Mesothelial cell of epicardium (in vitro differentiated cells): ENCODE measurements at regions not wholly inside any gene's neighbourhood (a gene's known extent, or its start where the extent isn't known, plus 50 kb on each side); places are given as distances from the start of the nearest gene placed in this dataset.

ENCODE experiments used
- DNase-seq, 2 experiments: peaks; one replicate each; pipeline ENCODE4 v3.0.0; 2021; ENCODE audit warnings: low spot score in 2 of 2; ENCODE audit not compliant: unreplicated experiment in 2 of 2
- H3K27ac Mint-ChIP-seq: 2 replicates; pipeline ENCODE4 v1.8.0; 2021; ENCODE audit warnings: mixed read lengths
- H3K27me3 Mint-ChIP-seq: 2 replicates; pipeline ENCODE4 v1.8.0; 2021; ENCODE audit warnings: low read depth, mixed read lengths
- H3K36me3 Mint-ChIP-seq: 2 replicates; pipeline ENCODE4 v1.8.0; 2021; ENCODE audit warnings: mixed read lengths
- H3K4me1 Mint-ChIP-seq: 2 replicates; pipeline ENCODE4 v1.8.0; 2021; ENCODE audit warnings: mixed read lengths
- H3K4me3 Mint-ChIP-seq: 2 replicates; pipeline ENCODE4 v1.8.0; 2021; ENCODE audit warnings: mild to moderate bottlenecking, moderate library complexity, mixed read lengths
- H3K9me3 Mint-ChIP-seq: 2 replicates; pipeline ENCODE4 v1.8.0; 2021; ENCODE audit warnings: mixed read lengths
- CTCF ChIP-seq: fragments of 200-600 bp; sonication (generic); IDR thresholded peaks from one replicate; pipeline ENCODE4 v1.5.0; 2021; ENCODE audit warnings: antibody characterized with exemption; ENCODE audit not compliant: unreplicated experiment

DNA sequence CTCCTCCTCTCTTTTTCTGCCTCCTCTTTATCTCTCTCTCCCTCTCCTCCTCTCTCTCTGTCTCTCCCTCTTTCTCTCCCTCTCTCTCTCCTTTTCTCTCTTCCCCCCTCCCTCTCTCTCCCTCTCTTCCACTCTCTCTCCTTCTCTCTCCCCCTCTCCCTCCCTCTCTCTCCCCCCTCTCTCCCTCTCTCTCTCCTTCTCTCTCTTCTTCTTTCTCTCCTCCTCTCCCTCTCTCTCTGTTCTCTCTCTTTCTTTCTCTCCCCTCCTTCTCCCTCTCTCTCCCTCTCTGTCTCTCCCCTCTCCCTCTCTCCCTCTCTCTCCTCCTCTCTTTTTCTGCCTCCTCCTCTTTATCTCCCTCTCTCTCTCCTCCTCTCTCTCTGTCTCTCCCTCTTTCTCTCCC lies 197.4 kb downstream of the UQCRFS1 start:
- DNase-seq: no peak
- H3K4me3 Mint-ChIP-seq: no peak overlapping the region
- H3K9me3 Mint-ChIP-seq: no peaks in the 10 kb centered on the region
- no peaks in the 10 kb centered on the region for H3K36me3 Mint-ChIP-seq
- H3K4me1 Mint-ChIP-seq: no peaks in the 10 kb centered on the region
- H3K27me3 Mint-ChIP-seq: peaks cover 49% of the 10 kb centered on the region
- H3K27ac Mint-ChIP-seq: no peak overlapping the region
- no peak for TF ChIP-seq CTCF

GRCh38 chr19:29014857-29015436 lies 198.0 kb downstream of the UQCRFS1 start:
- H3K27me3 Mint-ChIP-seq: peaks cover 49% of the 10 kb centered on the region
- no peaks in the 10 kb centered on the region for H3K9me3 Mint-ChIP-seq
- no peak for DNase-seq
- H3K27ac Mint-ChIP-seq: no peak overlapping the region
- TF ChIP-seq CTCF: no peak
- no peaks in the 10 kb centered on the region for H3K4me1 Mint-ChIP-seq
- H3K4me3 Mint-ChIP-seq: no peak overlapping the region
- H3K36me3 Mint-ChIP-seq: no peaks in the 10 kb centered on the region

GRCh38 chr19:29013988-29014387 lies 199.0 kb downstream of the UQCRFS1 start:
- Mint-ChIP-seq H3K27me3 (peaks cover 51% of the 10 kb centered on the region), H3K36me3 (no peaks in the 10 kb centered on the region), H3K4me3 (no peak overlapping the region), H3K27ac (no peak overlapping the region), H3K4me1 (no peaks in the 10 kb centered on the region), H3K9me3 (no peaks in the 10 kb centered on the region)
- no peak for TF ChIP-seq CTCF
- DNase-seq: no peak

- peaks cover 53% of the 10 kb centered on the region for H3K27me3 Mint-ChIP-seq
- TF ChIP-seq CTCF: no peak
- no peak overlapping the region for H3K27ac Mint-ChIP-seq
- H3K4me3 Mint-ChIP-seq: no peak overlapping the region
- no peak for DNase-seq
- no peaks in the 10 kb centered on the region for H3K4me1 Mint-ChIP-seq
- H3K9me3 Mint-ChIP-seq: no peaks in the 10 kb centered on the region
- H3K36me3 Mint-ChIP-seq: no peaks in the 10 kb centered on the region
Observed at GRCh38 chr19:29013325-29013724, 199.6 kb downstream of the UQCRFS1 start.

DNA sequence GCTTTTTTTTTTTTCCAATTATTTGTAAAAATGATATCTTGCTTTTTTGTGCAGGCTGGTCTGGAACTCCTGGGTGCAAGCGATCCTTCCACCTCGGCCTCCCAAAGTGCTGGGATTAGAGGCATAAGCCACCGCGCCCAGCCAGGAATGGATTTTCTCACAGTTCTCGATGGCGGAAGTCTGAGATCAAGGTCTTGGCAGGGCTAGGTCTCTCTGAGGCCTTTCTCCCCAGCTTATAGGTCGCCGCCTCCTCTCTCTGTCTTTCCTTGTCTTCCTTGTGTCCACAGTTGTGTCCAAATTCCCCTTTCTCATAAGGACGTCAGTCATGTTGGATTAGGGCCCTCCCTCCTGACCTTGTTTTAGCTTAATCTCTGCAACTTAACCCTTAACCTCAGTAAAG lies 200.5 kb downstream of the UQCRFS1 start:
- no peak for TF ChIP-seq CTCF
- no peaks in the 10 kb centered on the region for H3K9me3 Mint-ChIP-seq
- H3K4me1 Mint-ChIP-seq: no peaks in the 10 kb centered on the region
- no peak overlapping the region for H3K27ac Mint-ChIP-seq
- H3K27me3 Mint-ChIP-seq: peaks cover 47% of the 10 kb centered on the region
- DNase-seq: no peak
- H3K4me3 Mint-ChIP-seq: no peak overlapping the region
- no peaks in the 10 kb centered on the region for H3K36me3 Mint-ChIP-seq

GRCh38 chr19:29010276-29010675 lies 202.7 kb downstream of the UQCRFS1 start:
- DNase-seq: no peak
- no peak overlapping the region for H3K4me3 Mint-ChIP-seq

More at GRCh38 chr19:29010276-29010675, 202.7 kb downstream of the UQCRFS1 start:
- Mint-ChIP-seq H3K36me3 (no peaks in the 10 kb centered on the region), H3K9me3 (no peaks in the 10 kb centered on the region), H3K4me1 (no peaks in the 10 kb centered on the region), H3K27ac (no peak overlapping the region), H3K27me3 (peaks cover 27% of the 10 kb centered on the region)
- no peak for TF ChIP-seq CTCF
